ENCODE measurements at regions not wholly inside any gene's neighbourhood (a gene's known extent, or its start where the extent isn't known, plus 50 kb on each side); places are given as distances from the start of the nearest gene placed in this dataset.

GRCh38 chr20:60748086-60748485 lies 504.0 kb upstream of the CDH4 start:
- DNase-seq, result no peak
- Histone ChIP-seq H3K4me1 (ENCODE audit: insufficient read depth) (no peaks in the 10 kb centered on the region), H3K27me3 (no peaks in the 10 kb centered on the region), H3K36me3 (no peaks in the 10 kb centered on the region), H3K9me3 (no peaks in the 10 kb centered on the region), H3K27ac (no peak overlapping the region), H3K4me3 (no peak overlapping the region)
- intact Hi-C loops (cut with DNase I), result no loop called here
- TF ChIP-seq POLR2A (IDR thresholded peaks at IDR 0.05) (no peak), EP300 (IDR thresholded peaks at IDR 0.05) (no peak), CTCF (IDR thresholded peaks at IDR 0.05) (no peak)
- WGBS, 3 donors, result 52 to 61% (median 55%) methylated on average over 6 of the region's 6 CpGs

- Histone ChIP-seq H3K9me3 (no peaks in the 10 kb centered on the region), H3K27ac (no peak overlapping the region), H3K4me3 (no peak overlapping the region), H3K36me3 (no peaks in the 10 kb centered on the region), H3K4me1 (ENCODE audit: insufficient read depth) (no peaks in the 10 kb centered on the region), H3K27me3 (no peaks in the 10 kb centered on the region)
- TF ChIP-seq POLR2A (IDR thresholded peaks at IDR 0.05) (no peak), EP300 (IDR thresholded peaks at IDR 0.05) (no peak), CTCF (IDR thresholded peaks at IDR 0.05) (no peak)
- WGBS, 3 donors, result 65 to 78% (median 68%) methylated on average over 11 of the region's 11 CpGs
- no peak for DNase-seq
- intact Hi-C loops (cut with DNase I), result no loop called here
Observed at GRCh38 chr20:60749804-60750602, 502.1 kb upstream of the CDH4 start.

GRCh38 chr20:60750909-60751308 lies 501.2 kb upstream of the CDH4 start:
- intact Hi-C loops (cut with DNase I), result no loop called here
- WGBS, 3 donors, result 66 to 72% (median 71%) methylated on average over 10 of the region's 10 CpGs
- Histone ChIP-seq H3K36me3 (no peaks in the 10 kb centered on the region), H3K9me3 (no peaks in the 10 kb centered on the region), H3K4me3 (no peak overlapping the region), H3K4me1 (ENCODE audit: insufficient read depth) (no peaks in the 10 kb centered on the region), H3K27me3 (no peaks in the 10 kb centered on the region), H3K27ac (no peak overlapping the region)
- TF ChIP-seq CTCF (IDR thresholded peaks at IDR 0.05), result no peak
- TF ChIP-seq POLR2A (IDR thresholded peaks at IDR 0.05), result no peak
- TF ChIP-seq EP300 (IDR thresholded peaks at IDR 0.05), result no peak
- no peak for DNase-seq

GRCh38 chr20:60751826-60752225 lies 500.2 kb upstream of the CDH4 start:
- intact Hi-C loops (cut with DNase I), result no loop called here
- Histone ChIP-seq H3K27ac (no peak overlapping the region), H3K27me3 (no peaks in the 10 kb centered on the region), H3K36me3 (no peaks in the 10 kb centered on the region), H3K9me3 (no peaks in the 10 kb centered on the region), H3K4me3 (no peak overlapping the region), H3K4me1 (ENCODE audit: insufficient read depth) (no peaks in the 10 kb centered on the region)
- no peak for DNase-seq
- 78 to 81% (median 79%) methylated on average over 7 of the region's 7 CpGs for WGBS, 3 donors
- TF ChIP-seq EP300 (IDR thresholded peaks at IDR 0.05) (no peak), POLR2A (IDR thresholded peaks at IDR 0.05) (no peak)

- H3K9me3 ChIP-seq, result no peaks in the 10 kb centered on the region
- TF ChIP-seq POLR2A (IDR thresholded peaks at IDR 0.05), result no peak
- no peak for TF ChIP-seq EP300 (IDR thresholded peaks at IDR 0.05)
- TF ChIP-seq CTCF (IDR thresholded peaks at IDR 0.05), result no peak
- intact Hi-C loops (cut with DNase I), result no loop called here
- 32 to 50% (median 44%) methylated on average over 17 of the region's 17 CpGs for WGBS, 3 donors
- H3K27ac ChIP-seq, result no peak overlapping the region
- no peak overlapping the region for H3K4me3 ChIP-seq
- no peaks in the 10 kb centered on the region for H3K4me1 ChIP-seq (ENCODE audit: insufficient read depth)
- DNase-seq, result peak in 4 of 5 donors; percentile 19 to 62 (median 26)
- H3K27me3 ChIP-seq, result no peaks in the 10 kb centered on the region
- H3K36me3 ChIP-seq, result no peaks in the 10 kb centered on the region
Observed at GRCh38 chr20:60752741-60753420, 499.2 kb upstream of the CDH4 start.
